DMS 273 treated with DMSO at 0.1 percent for 48 hours (cell line): ENCODE measurements at regions not wholly inside any gene's neighbourhood (a gene's known extent, or its start where the extent isn't known, plus 50 kb on each side); places are given as distances from the start of the nearest gene placed in this dataset.

Source experiments
- DNase-seq: peaks from one replicate; lab custom pipeline; 2025; lab: John Stamatoyannopoulos, UW

- no peak for DNase-seq
Observed at GRCh38 chr6:157772820-157773219, 50.2 kb upstream of the SNX9 start.
